ENCODE measurements at regions not wholly inside any gene's neighbourhood (a gene's known extent, or its start where the extent isn't known, plus 50 kb on each side); places are given as distances from the start of the nearest gene placed in this dataset.

DNA sequence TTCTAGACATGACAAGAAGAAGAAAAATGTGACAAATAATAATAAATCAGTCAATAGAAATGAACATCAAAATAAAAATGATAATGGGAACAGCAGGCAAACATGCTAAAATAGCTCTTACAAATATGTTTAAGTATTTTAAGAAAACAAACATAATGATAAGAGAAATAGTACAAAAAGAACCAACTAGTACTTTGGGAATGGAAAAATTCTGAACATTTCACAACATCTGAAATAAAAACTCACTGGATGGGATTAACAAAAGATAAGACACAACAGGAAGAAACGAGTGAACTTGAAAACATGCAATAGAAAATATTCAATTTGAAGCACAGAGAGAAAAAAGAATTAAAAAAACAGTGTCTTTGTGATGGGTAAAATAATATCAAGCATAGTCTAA, 115.2 kb upstream of the TSPAN2 start:
- no peak for DNase-seq (ENCODE audit: low spot score)

- DNase-seq (ENCODE audit: low spot score), result no peak
These were observed 114.0 kb upstream of the TSPAN2 start for GRCh38 chr1:115203287-115203686.

GRCh38 chr1:115201598-115201997, 112.3 kb upstream of the TSPAN2 start:
- no peak for DNase-seq (ENCODE audit: low spot score)

GRCh38 chr1:115199416-115200132, 110.3 kb upstream of the TSPAN2 start:
- DNase-seq (ENCODE audit: low spot score), result no peak

- DNase-seq (ENCODE audit: low spot score), result no peak
These were observed 109.6 kb upstream of the TSPAN2 start for GRCh38 chr1:115198938-115199337.

DNA sequence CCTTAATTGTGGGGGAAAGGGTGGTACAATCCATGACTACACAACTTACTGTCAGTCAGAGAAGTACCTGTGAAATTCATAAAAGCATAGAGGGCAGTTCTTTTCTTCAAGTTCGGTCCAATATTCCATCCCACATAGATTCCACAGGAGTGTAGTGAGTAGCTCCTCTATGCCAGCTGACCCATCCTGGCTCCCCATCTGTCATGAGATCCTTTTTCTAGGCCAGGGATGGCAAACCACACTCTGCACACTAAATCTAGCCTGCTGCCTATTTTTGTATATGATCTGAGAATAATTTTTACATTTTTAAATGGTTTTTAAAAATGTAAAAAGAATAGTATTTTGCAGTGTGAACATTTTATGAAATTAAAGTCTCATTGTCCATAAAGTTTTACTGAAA, 107.0 kb upstream of the TSPAN2 start:
- DNase-seq (ENCODE audit: low spot score), result no peak

GRCh38 chr1:115194506-115194905, 105.2 kb upstream of the TSPAN2 start:
- no peak for DNase-seq (ENCODE audit: low spot score)

GRCh38 chr1:115193046-115193828, 103.9 kb upstream of the TSPAN2 start:
- DNase-seq (ENCODE audit: low spot score), result no peak

- no peak for DNase-seq (ENCODE audit: low spot score)
These were observed 103.0 kb upstream of the TSPAN2 start for GRCh38 chr1:115192200-115192767.

GRCh38 chr1:115191691-115192090, 102.4 kb upstream of the TSPAN2 start:
- no peak for DNase-seq (ENCODE audit: low spot score)

GRCh38 chr1:115190540-115191170, 101.4 kb upstream of the TSPAN2 start:
- DNase-seq (ENCODE audit: low spot score), result no peak

- peak; percentile 55 for DNase-seq (ENCODE audit: low spot score)
These were observed 100.7 kb upstream of the TSPAN2 start for GRCh38 chr1:115189814-115190539.

DNA sequence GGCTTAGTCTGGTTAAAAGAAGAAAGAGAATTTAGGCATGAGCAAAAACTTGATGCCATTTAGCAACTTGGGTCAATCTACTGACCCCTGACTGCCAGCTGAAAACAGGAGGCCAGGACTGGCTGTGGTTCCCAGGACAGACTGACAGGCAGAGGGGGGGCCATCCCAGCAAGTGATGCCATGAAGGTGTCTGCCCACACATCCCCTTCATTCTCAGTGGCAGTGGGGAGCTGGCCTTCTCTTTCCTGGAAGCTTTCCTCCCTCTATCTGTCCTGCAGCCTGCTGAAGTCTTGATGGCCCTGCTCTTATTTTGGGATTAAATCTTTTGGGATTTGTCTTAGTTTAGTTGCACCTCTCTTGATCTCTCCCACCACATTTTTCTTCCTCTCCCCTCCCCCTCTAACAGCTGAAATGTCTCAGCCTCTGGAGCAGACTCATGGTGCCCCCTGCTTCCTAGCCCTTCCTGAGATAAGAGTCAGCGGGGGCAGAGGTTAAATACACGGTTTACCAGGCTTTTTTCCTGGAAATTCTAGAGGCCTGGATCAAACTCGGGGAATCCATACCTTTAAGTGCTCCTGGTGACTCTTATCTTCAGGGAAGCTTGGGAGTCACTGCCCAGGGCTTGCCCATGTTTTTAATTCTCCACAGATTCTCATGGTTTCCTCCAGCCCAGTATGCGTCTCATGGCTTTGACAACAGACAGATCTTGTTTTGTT, 99.5 kb upstream of the TSPAN2 start:
- no peak for DNase-seq (ENCODE audit: low spot score)

- no peak for DNase-seq (ENCODE audit: low spot score)
These were observed 97.5 kb upstream of the TSPAN2 start for GRCh38 chr1:115186711-115187265.

- no peak for DNase-seq (ENCODE audit: low spot score)
These were observed 96.0 kb upstream of the TSPAN2 start for GRCh38 chr1:115185336-115185735.

GRCh38 chr1:115184951-115185331, 95.6 kb upstream of the TSPAN2 start:
- DNase-seq (ENCODE audit: low spot score), result peak; percentile 36

DNA sequence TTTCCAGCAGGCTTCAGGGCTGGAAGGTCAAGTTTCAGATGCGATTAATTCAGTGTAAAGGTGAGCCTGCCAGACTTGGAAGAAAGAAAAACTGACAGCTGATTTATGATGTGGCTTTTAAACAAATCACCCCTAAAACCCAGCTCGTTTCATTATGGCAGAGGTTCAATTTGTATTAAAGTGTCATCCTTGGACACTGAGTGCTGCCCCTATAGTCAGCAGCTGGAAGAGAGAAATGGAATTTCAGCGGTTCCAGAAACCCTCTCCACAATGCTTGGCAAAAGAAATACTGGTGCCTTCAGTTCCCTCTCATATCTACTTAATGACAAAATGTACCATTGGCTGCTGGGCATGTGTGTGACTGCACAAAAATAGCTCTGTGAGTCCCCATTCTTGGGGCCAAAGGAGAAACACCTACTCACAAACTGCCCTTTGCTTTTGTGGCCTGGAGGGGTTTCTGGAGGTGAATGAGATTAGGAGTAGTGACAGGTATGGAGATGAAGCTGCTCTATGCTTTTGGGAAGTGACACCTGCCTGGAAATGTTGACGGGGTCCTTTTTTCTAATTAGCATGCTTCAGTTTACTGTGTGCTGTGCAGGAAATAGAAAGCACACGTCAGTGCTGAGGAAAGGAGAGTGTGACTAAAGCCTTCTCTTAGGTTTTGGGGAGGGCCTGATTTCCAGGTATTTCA, 95.1 kb upstream of the TSPAN2 start:
- no peak for DNase-seq (ENCODE audit: low spot score)

GRCh38 chr1:115183721-115184259, 94.5 kb upstream of the TSPAN2 start:
- no peak for DNase-seq (ENCODE audit: low spot score)

GRCh38 chr1:115183158-115183557, 93.9 kb upstream of the TSPAN2 start:
- no peak for DNase-seq (ENCODE audit: low spot score)

GRCh38 chr1:115182012-115182715, 92.9 kb upstream of the TSPAN2 start:
- no peak for DNase-seq (ENCODE audit: low spot score)
